NCI-H345 (cell line): ENCODE measurements at regions not wholly inside any gene's neighbourhood (a gene's known extent, or its start where the extent isn't known, plus 50 kb on each side); places are given as distances from the start of the nearest gene placed in this dataset.
"Not testable (repeated sequence)": the region's sequence is repeated elsewhere in the genome, so short reads cannot be mapped to it uniquely, and the experiment has no call there.

Experiments used
- DNase-seq: peaks from one replicate; lab custom pipeline; 2025; lab: John Stamatoyannopoulos, UW

DNA sequence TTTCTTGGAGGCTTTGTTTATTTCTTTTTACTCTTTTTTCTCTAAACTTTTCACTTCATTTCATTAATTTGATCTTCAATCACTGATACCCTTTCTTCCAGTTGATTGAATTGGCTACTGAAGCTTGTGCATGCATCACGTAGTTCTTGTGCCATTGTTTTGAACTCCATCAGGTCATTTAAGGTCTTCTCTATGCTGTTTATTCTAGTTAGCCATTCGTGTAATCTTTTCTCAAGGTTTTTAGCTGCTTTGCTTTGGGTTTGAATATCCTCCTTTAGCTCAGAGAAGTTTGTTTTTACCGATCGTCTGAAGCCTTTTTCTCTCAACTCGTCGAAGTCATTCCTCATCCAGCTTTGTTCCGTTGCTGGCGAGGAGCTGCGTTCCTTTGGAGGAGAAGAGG is 189.9 kb downstream of the TTC6 start:
- DNase-seq: not testable (repeated sequence)

DNA sequence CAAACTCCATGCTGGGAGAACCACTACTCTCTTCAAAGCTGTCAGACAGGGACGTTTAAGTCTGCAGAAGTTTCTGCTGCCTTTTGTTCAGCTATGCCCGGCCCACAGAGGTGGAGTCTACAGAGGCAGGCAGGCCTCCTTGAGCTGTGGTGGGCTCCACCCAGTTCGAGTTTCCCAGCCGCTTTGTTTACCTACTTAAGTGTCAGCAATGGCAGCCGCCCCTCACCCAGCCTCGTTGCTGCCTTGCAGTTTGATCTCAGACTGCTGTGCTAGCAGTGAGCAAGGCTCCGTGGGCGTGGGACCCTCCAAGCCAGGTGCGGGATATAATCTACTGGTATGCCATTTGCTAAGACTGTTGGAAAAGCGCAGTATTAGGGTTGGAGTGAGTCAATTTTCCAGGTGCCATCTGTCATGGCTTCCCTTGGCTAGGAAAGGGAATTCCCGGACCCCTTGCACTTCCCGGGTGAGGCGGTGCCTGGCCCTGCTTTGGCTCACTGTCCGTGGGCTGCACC is 190.7 kb downstream of the TTC6 start:
- not testable (repeated sequence) for DNase-seq

DNA sequence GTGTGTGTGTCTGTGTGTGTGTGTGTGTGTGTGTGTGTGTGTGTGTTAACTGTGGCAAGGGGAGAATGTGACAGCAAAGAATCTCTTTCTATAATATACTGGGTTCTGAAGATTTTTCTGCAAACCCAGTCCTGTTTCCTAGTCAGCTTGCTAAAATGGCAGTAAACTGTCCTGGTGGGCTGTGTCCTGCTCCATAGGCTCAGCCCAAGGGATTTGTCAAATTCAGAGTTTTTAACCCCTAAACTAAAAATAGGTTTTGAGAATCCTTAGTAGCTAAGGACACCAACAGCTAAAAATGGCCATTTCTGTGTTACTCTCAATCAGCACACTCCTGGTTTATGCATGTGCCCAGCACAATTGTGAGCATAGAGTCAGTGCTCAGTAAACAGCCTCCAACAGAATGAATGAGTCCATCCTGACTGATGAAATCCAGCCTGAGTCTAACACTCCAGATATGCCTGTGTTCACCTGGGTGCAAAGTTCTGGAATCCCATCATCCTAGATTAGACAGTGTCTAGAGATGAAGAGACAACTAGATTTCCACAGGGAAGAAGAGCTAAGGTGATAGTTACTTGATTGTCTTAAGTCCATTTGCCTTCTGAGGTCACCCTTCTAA is 192.6 kb downstream of the TTC6 start:
- no peak for DNase-seq

DNA sequence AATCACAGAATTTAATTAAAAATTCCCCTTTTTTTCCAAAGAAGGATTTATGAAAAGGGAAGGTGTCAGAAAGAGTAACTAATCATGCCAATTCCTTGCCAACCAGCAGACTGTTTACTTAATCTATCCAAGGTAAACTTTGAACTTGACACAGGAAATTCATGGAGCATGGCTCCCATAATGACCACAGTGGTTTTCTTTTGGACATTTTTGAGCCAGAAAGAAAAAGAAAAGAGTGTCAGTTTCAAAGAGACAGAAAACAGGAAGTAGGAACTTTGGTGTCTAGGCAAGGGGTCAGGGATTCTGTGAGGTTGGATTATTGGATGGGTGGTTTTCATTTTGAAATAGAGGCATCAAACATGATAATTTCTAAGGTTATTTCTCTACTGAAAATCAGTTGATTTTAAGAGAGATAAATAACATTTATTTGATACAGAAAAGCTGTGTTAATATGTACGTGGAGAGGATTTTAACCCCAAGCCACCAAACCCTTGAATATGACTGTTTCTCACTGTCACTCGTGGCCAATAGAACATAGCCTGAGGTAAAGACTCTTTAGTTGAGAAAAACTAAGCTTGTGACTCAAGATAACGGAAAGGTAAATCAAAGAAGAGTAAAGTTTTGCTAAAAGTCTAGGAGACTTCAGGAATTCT is 196.1 kb downstream of the TTC6 start:
- DNase-seq: no peak

DNA sequence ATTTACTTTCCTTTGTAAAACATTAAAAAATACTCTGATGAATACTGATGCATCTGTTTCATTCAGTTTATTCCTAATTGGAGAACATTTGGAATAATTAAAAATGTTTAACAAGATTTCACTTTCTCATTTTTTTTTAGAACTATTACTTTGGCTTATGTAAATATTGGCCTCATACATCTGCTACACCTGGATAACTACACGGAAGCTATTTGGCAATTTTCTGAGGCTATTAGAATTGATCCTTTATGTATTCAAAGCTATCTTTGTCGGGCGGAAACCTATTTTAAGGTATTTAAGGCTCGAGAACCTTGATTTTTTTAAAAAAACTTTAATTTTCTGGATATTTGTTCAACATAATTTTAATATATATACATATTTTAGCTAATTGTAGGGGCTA is 196.7 kb downstream of the TTC6 start:
- no peak for DNase-seq

DNA sequence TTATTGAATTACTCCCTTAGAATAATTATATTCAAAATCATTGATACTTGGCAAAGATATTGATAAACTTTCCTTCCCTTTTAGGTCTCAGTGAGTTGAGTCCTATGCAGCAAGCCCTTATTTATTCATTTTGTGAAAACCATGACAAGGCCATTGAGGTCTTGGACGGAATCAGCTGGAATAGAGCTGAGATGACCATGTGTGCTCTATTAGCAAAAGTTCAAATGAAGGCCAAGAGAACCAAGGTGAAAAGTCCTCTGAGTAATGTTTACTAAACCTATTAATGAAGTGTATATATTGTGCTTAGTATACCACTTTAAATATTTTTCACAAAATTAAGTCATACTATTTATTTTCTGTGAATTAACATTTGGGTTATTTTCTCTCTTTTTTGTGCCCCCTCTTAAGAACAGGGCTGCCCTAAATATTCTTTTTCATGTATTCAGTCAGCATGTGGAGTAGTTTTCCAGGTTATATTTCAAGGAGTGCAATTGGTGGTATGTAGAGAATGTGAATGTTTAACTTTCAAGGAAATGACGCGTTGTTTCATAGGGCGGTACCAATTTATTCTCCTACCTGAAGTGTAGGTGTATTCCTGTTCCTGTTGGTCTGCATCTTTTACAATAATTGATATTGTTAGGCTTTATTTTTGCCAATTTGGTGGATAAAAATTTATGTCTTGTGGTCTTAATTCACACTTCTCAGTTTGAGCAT is 201.4 kb downstream of the TTC6 start:
- no peak for DNase-seq

DNA sequence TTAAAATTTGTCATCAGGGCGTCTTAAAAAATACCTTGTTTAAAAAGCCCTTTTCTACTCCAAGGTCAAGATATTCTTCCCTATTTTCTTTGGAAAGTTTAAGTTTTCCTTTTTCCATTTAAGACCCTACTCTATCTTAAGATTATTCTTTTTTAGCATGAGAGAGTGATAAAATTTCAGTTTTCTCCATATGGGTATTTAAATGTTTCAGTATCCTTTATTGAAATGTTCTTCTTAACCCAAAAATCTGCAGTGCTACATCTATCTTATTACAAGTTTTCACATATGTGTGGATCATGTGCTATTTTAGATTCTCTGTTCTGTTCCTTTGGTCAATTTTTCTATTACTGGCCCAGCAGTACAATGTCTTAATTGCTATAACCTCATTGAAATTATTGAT is 202.2 kb downstream of the TTC6 start:
- DNase-seq: no peak

DNA sequence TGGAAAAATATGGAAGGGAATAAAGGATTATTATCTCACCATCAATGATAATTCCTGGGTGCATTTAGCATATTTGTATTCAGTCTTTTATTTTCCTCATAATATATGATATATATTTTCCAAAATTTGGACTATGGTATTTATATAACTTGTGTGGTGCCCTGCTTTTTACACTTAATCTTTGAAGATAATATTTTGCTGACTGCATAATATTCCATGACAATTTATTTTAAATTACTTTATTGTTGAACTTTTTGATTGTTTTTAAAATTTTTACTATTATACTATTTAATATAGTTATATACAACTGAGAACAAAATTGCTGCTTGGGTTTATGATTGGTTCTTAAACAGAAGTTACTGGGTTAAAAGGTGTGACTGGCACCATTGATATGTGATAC is 212.3 kb downstream of the TTC6 start:
- no peak for DNase-seq

DNA sequence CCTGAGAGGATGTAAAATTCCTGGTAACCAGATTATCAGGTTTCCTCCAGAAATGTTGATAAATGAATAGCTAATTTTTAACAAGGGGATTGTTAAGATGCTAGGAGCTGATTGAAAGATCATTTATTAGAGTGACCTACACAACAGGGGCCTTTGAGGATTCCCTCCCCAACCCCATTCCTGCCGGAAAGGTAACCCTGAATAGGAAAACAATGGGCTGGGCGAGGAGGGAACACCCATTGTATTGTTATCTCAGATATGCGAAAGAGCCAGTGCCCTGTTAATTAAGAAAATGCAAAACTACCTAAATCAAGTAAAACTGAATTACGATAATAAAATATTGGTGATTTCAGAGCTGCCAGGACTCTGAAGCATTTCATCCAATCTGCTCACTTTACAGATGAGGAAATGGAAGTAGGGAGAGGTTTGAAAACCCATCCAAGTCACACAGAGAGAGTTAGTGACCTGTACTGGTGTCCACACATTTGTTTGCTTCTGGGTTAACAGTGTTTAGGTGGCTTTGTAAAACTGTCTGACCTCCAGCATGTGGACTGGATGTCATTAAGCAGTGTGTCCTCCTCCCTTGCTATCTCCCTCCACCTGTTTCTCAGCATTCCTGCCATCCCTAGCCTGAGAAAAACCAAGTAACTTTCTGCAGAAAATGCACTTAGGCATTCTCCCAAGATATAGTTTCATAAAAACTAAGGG is 214.8 kb downstream of the TTC6 start:
- DNase-seq: no peak

DNA sequence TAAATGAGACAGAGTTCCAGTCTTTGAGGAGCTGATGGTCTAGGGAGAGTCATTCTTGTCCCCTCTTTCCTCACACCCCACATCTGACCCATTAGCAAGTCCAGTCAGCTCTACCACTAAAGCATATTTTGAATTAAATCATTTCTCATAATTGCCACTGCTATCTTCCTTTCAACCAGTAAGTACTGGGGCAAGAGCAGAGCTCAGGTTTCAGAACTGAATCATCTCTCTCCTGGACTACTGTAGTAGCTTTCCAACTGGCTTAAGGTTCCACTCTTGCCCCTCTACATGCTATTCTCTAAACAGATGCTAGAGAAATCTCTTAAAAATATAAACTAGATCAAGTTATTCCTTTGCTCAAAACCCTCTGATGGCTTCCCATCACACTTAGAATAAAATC is 218.3 kb downstream of the TTC6 start:
- DNase-seq: no peak

DNA sequence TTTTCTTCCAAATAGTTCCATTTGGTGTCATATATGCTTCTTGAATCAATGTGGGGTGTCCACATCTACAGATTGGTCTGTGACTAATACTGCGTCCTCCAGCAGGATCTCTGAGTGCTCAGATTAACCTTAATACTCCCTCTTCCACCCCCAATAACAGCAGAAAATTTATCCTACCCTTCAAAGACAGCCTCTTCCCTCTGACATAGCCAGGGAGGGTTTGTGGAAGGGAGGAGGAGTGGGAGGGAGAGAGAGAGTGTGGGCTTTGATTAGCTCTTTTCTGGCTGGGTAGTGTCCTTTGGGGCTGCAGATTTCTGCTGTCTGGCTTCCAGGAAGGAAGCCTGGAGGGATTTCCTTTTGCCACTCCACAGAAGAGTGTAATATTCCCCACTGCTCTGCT is 220.7 kb downstream of the TTC6 start:
- DNase-seq: no peak

DNA sequence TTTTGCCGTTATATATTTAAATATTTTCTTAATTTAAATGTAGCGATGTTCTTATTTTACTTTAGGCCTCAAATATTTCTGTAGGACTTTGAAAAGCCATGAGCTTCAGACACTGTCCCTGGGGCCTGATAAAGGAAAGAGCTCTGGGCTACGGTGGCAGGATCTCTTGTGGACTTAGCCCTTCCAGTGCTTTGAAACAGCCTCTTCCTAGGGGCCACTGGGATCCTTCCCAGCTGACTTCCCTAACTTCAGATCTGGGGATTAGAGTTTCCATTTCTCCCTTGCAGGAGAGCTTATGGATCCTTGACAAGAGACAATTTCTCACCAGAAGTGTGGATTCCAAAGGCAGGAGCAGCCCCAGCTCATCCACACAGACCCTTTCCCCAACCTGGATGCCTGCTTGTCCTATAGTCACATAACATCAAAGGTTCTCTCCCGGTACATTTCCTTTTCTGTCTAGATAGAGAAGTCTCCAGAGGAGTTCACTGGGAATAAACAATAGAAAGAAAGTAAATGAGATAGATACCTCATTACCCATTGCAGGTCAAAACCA is 221.4 kb downstream of the TTC6 start:
- no peak for DNase-seq

DNA sequence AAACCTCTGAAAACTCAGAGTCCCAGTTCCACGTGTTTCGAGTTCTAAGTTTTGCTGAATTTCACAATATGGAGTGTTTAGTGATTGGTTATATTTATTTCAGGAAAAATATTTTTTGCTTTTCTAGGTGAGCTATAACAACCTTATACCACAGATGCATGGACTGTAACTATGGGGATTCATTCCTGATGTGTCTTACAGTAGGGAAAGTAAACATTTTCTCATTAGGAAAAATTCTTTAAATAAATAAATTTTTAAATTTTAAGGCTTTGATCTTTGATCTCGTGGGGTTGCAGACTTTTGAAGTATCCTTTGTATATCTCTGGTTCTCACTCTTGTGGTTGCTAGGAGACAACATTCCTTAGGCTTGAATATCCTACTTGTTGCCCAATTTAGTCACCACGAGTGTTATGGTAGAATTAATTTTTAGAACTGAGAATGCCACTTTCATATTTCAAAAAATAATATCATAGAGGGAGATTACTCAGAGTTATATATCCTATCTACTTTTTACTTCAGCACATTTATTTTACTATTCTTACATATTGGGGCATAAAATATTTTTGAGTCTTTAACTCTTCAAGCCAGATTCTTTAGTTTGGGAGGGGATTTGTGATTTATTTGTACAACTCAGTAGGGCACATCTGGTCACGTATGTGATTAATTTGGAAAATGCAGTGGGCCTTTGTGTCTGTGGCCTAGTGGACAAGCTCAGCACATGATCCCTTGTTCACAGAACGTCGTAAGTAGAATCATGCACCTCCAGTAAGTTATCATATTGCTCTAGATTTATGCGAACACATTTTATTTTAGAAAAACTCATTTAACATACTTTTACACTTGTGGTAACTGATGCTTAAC is 224.0 kb downstream of the TTC6 start:
- DNase-seq: no peak

DNA sequence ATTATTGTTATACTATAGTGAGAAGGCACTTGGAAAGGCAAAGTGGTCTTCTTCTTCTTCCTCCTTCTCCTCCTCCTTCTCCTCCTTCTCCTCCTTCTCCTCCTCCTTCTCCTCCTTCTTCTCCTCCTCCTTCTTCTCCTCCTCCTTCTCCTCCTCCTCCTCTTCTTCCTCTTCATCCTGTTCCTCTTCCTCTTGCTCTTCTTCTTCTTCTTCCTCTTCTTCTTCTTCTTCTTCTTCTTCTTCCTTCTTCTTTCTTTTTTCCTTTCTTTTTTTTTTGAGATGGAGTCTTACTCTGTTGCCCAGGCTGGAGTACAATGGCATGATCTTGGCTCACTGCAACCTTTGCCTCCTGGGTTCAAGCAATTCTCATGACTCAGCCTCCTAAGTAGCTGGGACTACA is 225.4 kb downstream of the TTC6 start:
- DNase-seq: not testable (repeated sequence)

DNA sequence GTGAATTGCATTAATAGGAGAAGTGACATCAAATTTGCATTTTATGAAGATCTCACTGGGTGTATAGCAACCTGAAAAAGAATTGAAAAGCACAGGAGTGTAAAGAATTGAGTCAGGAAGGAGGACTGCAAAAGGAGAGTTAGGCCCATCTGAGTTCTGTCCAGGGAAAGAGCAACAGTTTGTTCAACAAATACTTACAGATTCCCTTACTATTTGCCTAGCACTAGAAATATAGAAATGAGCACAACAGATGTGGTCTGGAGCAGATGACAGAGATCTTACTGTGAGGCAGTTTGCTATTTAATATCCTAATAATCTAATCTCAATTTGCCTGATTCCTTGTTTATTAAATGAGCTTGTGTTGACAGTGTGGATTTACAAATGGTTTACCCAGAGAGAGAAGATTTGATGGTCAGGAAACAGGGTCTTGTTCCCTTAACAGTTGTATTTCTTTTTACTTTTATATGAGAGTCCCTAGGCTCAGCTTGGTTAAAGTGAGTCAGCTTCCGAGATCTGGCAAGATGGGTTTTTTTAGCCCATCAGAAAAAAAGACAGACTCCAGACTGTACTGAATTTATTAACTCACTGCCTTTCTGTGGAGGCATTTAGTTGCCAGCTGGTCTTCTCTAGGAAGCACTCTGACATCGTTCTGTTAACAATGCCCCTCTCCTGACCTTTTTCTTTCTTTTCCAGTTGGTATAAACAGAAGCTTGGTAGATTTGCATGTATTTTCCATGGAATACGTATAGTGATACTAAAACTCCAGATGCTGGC is 229.7 kb downstream of the TTC6 start:
- no peak for DNase-seq

DNA sequence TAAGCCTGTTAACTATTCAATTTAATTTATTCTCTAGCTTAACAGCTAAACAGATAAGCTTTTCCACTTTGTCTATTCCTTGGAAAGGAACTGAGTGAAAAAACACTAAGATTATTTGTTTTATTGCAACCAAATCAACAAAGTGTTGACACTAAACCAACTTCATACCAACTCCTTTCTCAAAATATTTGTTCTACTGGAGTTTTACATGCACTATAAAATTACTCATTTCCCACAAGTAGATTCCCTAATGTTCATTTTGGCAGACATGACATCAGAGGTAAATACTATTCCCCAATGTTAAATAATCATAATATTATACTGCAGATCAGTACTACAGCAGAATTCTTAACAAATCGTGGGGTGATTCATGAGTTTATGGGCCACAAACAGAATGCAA is 231.4 kb downstream of the TTC6 start:
- DNase-seq: no peak

DNA sequence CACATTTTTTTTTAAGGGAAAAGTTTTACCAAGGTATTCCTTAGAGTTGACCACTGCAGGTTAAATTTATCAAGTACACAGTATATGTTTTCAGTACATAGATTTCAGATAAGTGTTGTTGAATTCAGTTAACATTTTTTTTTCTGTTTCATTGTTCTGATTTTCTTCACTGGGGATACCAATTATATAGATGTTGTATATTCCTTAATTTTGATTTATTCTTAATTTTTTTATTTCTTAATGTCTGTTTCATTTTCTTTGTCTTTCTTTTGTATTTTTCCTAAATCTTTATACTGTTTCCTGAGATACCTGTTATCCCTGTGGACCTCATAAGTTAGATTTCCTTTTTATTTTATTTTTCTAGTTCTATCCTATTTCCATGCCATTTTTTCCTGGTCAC is 234.8 kb downstream of the TTC6 start:
- DNase-seq: no peak

DNA sequence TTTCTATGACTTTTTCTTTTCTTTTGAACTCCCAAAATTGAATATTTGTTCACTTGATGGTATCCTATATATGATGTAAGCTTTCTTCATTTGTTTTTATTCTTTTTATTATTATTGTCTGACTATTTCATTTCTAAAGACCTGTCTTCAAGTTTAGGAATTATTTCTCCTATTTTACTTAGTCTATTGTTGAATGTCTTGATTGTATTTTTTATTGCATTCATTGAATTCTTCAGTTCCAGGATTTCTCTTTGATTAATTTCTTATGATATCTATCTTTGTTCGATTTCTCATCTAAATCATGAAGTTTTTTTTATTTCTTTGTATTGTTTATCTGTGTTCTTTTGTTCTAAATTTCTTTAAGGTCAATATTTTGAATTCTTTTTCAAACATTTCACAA is 238.8 kb downstream of the TTC6 start:
- no peak for DNase-seq

DNA sequence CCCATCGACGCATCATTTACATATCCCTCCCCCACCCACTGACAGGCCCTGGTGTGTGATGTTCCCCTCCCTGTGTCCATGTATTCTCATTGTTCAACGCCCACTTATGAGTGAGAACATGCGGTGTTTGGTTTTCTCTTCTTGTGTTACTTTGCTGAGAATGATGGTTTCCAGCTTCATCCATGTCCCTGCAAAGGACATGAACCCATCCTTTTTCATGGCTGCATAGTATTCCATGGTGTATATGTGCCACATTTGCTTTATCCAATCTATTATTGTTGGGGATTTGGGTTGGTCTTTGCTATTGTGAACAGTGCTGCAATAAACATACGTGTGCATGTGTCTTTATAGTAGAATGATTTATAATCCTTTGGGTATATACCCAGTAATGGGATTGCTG is 243.3 kb downstream of the TTC6 start:
- not testable (repeated sequence) for DNase-seq

DNA sequence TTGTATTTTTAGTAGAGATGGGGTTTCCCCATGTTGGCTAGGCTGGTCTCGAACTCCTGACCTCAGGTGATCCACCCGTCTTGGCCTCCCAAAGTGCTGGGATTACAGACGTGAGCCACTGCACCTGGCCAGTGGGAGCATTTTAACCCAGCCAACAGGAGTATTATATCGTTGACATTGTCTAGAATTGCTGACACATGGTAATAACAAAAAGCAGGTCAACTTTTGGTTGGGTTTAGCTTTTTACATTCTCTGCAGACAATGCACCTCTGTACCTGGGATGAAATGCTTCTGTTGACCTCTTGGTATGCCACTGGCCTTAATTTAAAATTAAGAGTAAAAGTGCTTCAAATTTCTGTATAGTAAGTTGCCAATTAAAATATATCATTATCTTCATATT is 245.6 kb downstream of the TTC6 start:
- not testable (repeated sequence) for DNase-seq

DNA sequence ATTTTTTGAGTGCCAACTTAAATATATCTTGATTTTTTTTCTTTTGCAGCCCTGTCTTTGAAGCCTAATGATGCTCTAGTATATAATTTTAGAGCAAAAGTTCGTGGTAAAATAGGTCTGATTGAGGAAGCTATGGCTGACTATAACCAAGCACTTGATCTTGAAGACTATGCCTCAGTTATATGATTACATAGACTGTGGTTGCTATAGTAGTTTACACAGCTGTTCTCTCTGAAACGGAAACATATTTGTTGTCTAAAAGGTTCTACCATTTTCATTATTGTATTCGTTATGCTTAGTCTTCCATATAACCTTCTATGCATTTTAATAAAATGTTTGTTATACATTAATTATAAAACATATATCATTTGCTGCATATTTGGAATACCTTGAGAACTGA is 246.7 kb downstream of the TTC6 start:
- DNase-seq: no peak
